Gastroesophageal sphincter (tissue), 4 donors: ENCODE measurements at regions not wholly inside any gene's neighbourhood (a gene's known extent, or its start where the extent isn't known, plus 50 kb on each side); places are given as distances from the start of the nearest gene placed in this dataset.

Experiments used
- ATAC-seq: fragments of 150-250 bp; one replicate; pipeline ENCODE4 v1.9.1; 2016; ENCODE audit warnings: mild to moderate bottlenecking, moderate library complexity
- H3K27ac ChIP-seq, 4 donors: fragments of 200-600 bp; sonication (generic) in 3 of 4; 1 replicate in 3 of 4; 2 replicates in 1 of 4; pipeline ENCODE4 v1.5.1; 2016 to 2019
- H3K27me3 ChIP-seq: fragments of 200-600 bp; sonication (generic); one replicate; pipeline ENCODE4 v1.5.1; 2019
- H3K36me3 ChIP-seq, 2 donors: fragments of 200-600 bp; sonication (generic); one replicate each; pipeline ENCODE4 v1.5.1; 2019; ENCODE audit warnings: control low read depth in 1 of 2
- H3K4me1 ChIP-seq, 3 donors: fragments of 200-600 bp; sonication (generic); 1 replicate in 2 of 3; 2 replicates in 1 of 3; pipeline ENCODE4 v1.5.1; 2016 to 2019; ENCODE audit warnings: control low read depth in 2 of 3
- H3K4me3 ChIP-seq, 2 donors: fragments of 200-600 bp; sonication (generic); one replicate each; pipeline ENCODE4 v1.5.1; 2019; ENCODE audit warnings: mild to moderate bottlenecking in 1 of 2, moderate library complexity in 1 of 2
- H3K9me3 ChIP-seq, 3 donors: fragments of 200-600 bp; sonication (generic); one replicate each; pipeline ENCODE4 v1.5.1; 2017 to 2019; ENCODE audit warnings: control low read depth in 2 of 3
- EP300 ChIP-seq: sonication (generic); formaldehyde crosslinking; IDR thresholded peaks from one replicate; pipeline ENCODE4 v1.6.1; 2017; ENCODE audit warnings: antibody characterized with exemption, mild to moderate bottlenecking
- POLR2A ChIP-seq, 2 donors: fragments of 450-650 bp; IDR thresholded peaks; one replicate each; pipeline ENCODE4 v1.6.1; 2017; ENCODE audit warnings: antibody characterized with exemption in 2 of 2, mild to moderate bottlenecking in 2 of 2, moderate library complexity in 1 of 2
- POLR2AphosphoS5 ChIP-seq: sonication (generic); formaldehyde crosslinking; IDR thresholded peaks from one replicate; pipeline ENCODE4 v1.6.1; 2017; ENCODE audit warnings: antibody characterized with exemption
- WGBS, 2 donors: methylation state at CpG; one replicate each; pipeline ENCODE4 v1.1.5; 2018; ENCODE audit warnings: low coverage in 1 of 2; 5-methylcytosine and 5-hydroxymethylcytosine counted together
- TF ChIP-seq, protein P1 (sequence below), 4 experiments: fragments of 200-600 bp in 2 of 4; fragments of 450-650 bp in 2 of 4; sonication (generic) in 1 of 4; IDR thresholded peaks; one replicate each; pipeline ENCODE4 v1.5.1; 2017 to 2019; ENCODE audit warnings: antibody characterized with exemption in 4 of 4, mild to moderate bottlenecking in 2 of 4, moderate library complexity in 2 of 4

DNA sequence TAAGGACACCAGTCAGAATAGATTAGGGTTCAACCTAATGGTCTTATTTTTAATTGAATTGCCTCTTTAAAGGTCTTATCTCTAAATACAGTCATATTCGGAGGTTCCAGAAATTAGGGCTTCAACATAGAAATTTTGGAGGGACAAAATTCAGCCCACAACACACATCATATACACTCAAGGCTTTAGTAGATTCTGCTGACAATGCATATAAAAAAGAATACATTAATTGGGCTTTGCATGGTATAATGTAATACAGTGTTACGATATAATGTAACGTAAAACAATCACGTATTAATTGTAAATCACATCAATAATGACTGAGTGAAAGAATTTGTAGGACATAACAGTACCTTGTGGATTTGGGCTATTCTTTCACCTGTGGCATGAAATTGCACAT, 787.8 kb downstream of the STIM2 start:
- no peaks in the 10 kb centered on the region for H3K9me3 ChIP-seq
- H3K27ac ChIP-seq, result no peak overlapping the region
- no peaks in the 10 kb centered on the region for H3K27me3 ChIP-seq
- WGBS, 2 donors, result 91 to 95% methylated on average over 4 of the region's 4 CpGs
- ATAC-seq, result no peak
- TF ChIP-seq POLR2AphosphoS5, result no peak
- TF ChIP-seq POLR2A (IDR thresholded peaks at IDR 0.05), result no peak
- TF ChIP-seq EP300, result no peak
- TF ChIP-seq, protein P1, sequence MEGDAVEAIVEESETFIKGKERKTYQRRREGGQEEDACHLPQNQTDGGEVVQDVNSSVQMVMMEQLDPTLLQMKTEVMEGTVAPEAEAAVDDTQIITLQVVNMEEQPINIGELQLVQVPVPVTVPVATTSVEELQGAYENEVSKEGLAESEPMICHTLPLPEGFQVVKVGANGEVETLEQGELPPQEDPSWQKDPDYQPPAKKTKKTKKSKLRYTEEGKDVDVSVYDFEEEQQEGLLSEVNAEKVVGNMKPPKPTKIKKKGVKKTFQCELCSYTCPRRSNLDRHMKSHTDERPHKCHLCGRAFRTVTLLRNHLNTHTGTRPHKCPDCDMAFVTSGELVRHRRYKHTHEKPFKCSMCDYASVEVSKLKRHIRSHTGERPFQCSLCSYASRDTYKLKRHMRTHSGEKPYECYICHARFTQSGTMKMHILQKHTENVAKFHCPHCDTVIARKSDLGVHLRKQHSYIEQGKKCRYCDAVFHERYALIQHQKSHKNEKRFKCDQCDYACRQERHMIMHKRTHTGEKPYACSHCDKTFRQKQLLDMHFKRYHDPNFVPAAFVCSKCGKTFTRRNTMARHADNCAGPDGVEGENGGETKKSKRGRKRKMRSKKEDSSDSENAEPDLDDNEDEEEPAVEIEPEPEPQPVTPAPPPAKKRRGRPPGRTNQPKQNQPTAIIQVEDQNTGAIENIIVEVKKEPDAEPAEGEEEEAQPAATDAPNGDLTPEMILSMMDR (IDR thresholded peaks at IDR 0.05), result no peak
- H3K36me3 ChIP-seq, result no peaks in the 10 kb centered on the region
- no peak overlapping the region for H3K4me3 ChIP-seq
- H3K4me1 ChIP-seq, result no peaks in the 10 kb centered on the region

DNA sequence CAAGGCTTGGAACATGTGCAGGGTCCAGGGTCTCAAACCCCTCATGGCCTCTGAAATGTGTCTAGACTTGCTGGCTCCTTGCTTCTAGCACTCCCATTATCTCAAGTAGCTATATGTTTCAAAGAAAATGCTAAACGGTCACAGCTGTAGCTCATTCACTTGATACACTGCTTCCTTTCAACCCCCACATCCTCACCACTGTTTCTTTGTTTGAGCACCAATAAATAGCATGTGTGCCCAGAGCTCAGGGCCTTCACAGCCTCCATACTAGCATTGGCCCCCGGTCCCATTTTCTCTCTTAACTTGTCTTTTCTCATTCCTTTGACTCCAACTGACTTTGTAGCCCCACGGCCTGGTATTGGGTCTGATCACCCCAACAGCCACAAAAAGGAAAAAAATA, 801.8 kb downstream of the STIM2 start:
- H3K36me3 ChIP-seq, result no peaks in the 10 kb centered on the region
- ATAC-seq, result no peak
- no peak for TF ChIP-seq EP300
- TF ChIP-seq POLR2A (IDR thresholded peaks at IDR 0.05), result no peak
- TF ChIP-seq, protein P1 (IDR thresholded peaks at IDR 0.05), result no peak
- no peak for TF ChIP-seq POLR2AphosphoS5
- 67 to 72% methylated on average over 2 to 3 of the region's 3 CpGs for WGBS, 2 donors
- H3K4me3 ChIP-seq, result no peak overlapping the region
- no peak overlapping the region for H3K27ac ChIP-seq
- no peaks in the 10 kb centered on the region for H3K4me1 ChIP-seq
- no peaks in the 10 kb centered on the region for H3K27me3 ChIP-seq
- H3K9me3 ChIP-seq, result no peaks in the 10 kb centered on the region

DNA sequence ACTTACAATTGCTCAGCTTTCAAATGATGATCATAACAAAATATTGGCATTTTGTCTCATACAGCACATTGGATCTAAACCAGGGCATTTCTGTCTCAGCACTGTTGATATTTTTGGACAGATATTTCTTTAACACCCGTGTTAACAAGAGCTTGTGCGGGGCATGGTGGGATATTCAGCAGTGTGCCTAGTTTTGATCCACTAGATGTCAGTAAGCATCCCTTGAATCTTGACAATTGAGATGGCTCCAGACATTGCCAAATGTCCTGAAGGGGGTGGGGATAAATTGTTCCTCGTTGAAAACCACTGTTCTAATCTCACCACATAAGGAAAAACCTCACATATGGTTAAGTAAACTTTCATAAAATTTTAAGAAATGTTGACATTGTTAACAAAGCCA, 806.3 kb downstream of the STIM2 start:
- Histone ChIP-seq H3K27me3 (no peaks in the 10 kb centered on the region), H3K36me3 (no peaks in the 10 kb centered on the region), H3K4me3 (no peak overlapping the region), H3K9me3 (no peaks in the 10 kb centered on the region), H3K27ac (no peak overlapping the region), H3K4me1 (no peaks in the 10 kb centered on the region)
- ATAC-seq, result no peak
- 28 to 32% methylated on average over 3 of the region's 3 CpGs for WGBS, 2 donors
- TF ChIP-seq EP300, result no peak
- TF ChIP-seq POLR2AphosphoS5, result no peak
- TF ChIP-seq, protein P1 (IDR thresholded peaks at IDR 0.05), result no peak
- TF ChIP-seq POLR2A (IDR thresholded peaks at IDR 0.05), result no peak

DNA sequence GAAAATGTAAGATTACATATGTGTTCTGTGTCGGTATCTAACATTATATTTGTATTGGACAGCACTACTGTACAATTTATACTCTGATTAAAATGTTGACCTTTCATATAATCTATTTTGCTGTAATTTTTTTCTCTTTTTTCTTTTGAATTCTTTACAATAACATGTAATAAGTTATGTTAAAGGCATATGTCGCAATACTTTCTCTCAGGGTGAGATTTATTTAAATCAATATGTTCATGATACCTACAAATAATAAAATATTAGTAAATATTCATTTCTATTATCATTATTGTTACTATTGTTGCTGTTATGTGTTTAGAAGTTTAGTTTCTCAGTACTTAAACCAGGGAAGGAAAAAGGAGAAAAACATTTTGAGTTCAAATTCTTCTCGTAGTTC, 807.4 kb downstream of the STIM2 start:
- Histone ChIP-seq H3K36me3 (no peaks in the 10 kb centered on the region), H3K27ac (no peak overlapping the region), H3K4me1 (no peaks in the 10 kb centered on the region), H3K4me3 (no peak overlapping the region), H3K27me3 (no peaks in the 10 kb centered on the region), H3K9me3 (no peaks in the 10 kb centered on the region)
- ATAC-seq, result no peak
- 89 to 94% methylated on average over 3 of the region's 3 CpGs for WGBS, 2 donors
- TF ChIP-seq POLR2A (IDR thresholded peaks at IDR 0.05) (no peak), EP300 (no peak), POLR2AphosphoS5 (no peak)
- TF ChIP-seq, protein P1 (IDR thresholded peaks at IDR 0.05), result no peak

DNA sequence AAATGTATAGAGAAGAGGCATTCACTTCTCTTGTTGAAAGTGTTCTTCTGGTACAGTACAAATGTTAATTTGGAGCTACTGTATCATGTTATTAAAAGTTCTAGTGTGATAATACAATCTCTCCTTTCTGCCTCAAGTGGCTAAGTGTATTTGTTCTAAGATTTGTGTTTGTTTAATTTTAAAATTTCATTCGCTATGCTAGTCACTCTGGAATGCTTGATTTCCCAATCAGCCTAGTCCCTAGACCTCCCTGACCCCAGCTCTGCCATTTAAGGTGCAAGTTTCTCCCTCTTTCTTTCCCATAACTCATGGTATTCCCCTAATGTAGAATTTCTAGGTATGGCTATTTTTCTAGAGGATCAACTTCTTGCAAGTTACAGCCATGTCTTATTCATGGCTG, 817.4 kb downstream of the STIM2 start:
- 91 to 100% methylated on average over 1 of the region's 1 CpG for WGBS, 2 donors
- TF ChIP-seq POLR2AphosphoS5 (no peak), EP300 (no peak), POLR2A (IDR thresholded peaks at IDR 0.05) (no peak)
- TF ChIP-seq, protein P1 (IDR thresholded peaks at IDR 0.05), result no peak
- Histone ChIP-seq H3K9me3 (no peaks in the 10 kb centered on the region), H3K27me3 (peaks cover 8% of the 10 kb centered on the region), H3K27ac (no peak overlapping the region), H3K4me3 (no peak overlapping the region), H3K4me1 (no peaks in the 10 kb centered on the region), H3K36me3 (no peaks in the 10 kb centered on the region)
- ATAC-seq, result no peak
